T-cell (primary cell): ENCODE measurements at regions not wholly inside any gene's neighbourhood (a gene's known extent, or its start where the extent isn't known, plus 50 kb on each side); places are given as distances from the start of the nearest gene placed in this dataset.
"Not testable (repeated sequence)": the region's sequence is repeated elsewhere in the genome, so short reads cannot be mapped to it uniquely, and the experiment has no call there.

Source experiments
- ATAC-seq, 4 experiments: fragments of 200-7000 bp in 3 of 4; fragments of 150-1000 bp in 1 of 4; cut with Tn5 transposase; replicated peaks in 1 of 4; 1 replicate in 3 of 4; 2 replicates in 1 of 4; pipeline ENCODE4 v1.10.0; 2021; ENCODE audit warnings: moderate library complexity in 3 of 4, mild to moderate bottlenecking in 2 of 4, moderate number of reproducible peaks in 1 of 4
- CTCF ChIA-PET, 2 donors: fragments of 300-600 bp; sonication (Branson Sonifier 250); formaldehyde crosslinking; loops; one replicate each; lab custom pipeline; 2022; ENCODE audit warnings: antibody characterized with exemption in 2 of 2; lab: Charles Lee
- POLR2A ChIA-PET, 2 donors: fragments of 300-600 bp; sonication (Branson Sonifier 250); formaldehyde crosslinking; loops; one replicate each; lab custom pipeline; 2022; ENCODE audit warnings: antibody characterized with exemption in 2 of 2; lab: Charles Lee
- DNase-seq, 35 experiments: peaks; one replicate each; pipeline versions ENCODE4 v3.0.0 to v3.0.0-alpha.2; 2013 to 2023
- H3K27ac ChIP-seq: one replicate; pipeline ENCODE4 v1.5.1; 2013; ENCODE audit warnings: low read length
- H3K27me3 ChIP-seq, 2 experiments: replicated peaks in 1 of 2; 1 replicate in 1 of 2; 2 replicates in 1 of 2; pipeline versions ENCODE4 v1.6.1 to v1.7.0; 2013; ENCODE audit warnings: low read length in 1 of 2, mixed read lengths in 1 of 2; ENCODE audit not compliant: control insufficient read depth in 2 of 2, insufficient read depth in 2 of 2; ENCODE audit errors: extremely low read depth in 1 of 2
- H3K36me3 ChIP-seq, 2 donors: 1 replicate in 1 of 2; 2 replicates in 1 of 2; pipeline versions ENCODE4 v1.6.1 to v1.7.0; 2013; ENCODE audit warnings: low read length in 1 of 2; ENCODE audit not compliant: control insufficient read depth in 2 of 2, insufficient read depth in 1 of 2; ENCODE audit errors: extremely low read depth in 1 of 2
- H3K4me1 ChIP-seq, 2 experiments: 1 replicate in 1 of 2; 2 replicates in 1 of 2; pipeline versions ENCODE4 v1.6.1 to v1.7.0; 2013; ENCODE audit warnings: low read length in 2 of 2, mixed read lengths in 1 of 2; ENCODE audit not compliant: insufficient read depth in 2 of 2, control insufficient read depth in 1 of 2; ENCODE audit errors: extremely low read depth in 1 of 2
- H3K4me3 ChIP-seq, 2 donors: 1 replicate in 1 of 2; 2 replicates in 1 of 2; pipeline versions ENCODE4 v1.5.1 to v1.7.0; 2013; ENCODE audit warnings: mild to moderate bottlenecking in 2 of 2, low read length in 1 of 2, moderate library complexity in 1 of 2; ENCODE audit not compliant: control insufficient read depth in 1 of 2; ENCODE audit errors: extremely low read depth in 1 of 2
- H3K9me3 ChIP-seq: 2 replicates; pipeline ENCODE4 v1.7.0; 2013
- H3K27ac Mint-ChIP-seq, 2 donors: one replicate each; pipeline ENCODE4 v1.8.0; 2020 to 2021; ENCODE audit warnings: mild to moderate bottlenecking in 2 of 2, mixed read lengths in 2 of 2
- H3K27me3 Mint-ChIP-seq, 2 donors: one replicate each; pipeline ENCODE4 v1.8.0; 2021 to 2022; ENCODE audit warnings: mixed read lengths in 2 of 2
- H3K36me3 Mint-ChIP-seq: one replicate; pipeline ENCODE4 v1.8.0; 2021; ENCODE audit warnings: mixed read lengths
- H3K4me1 Mint-ChIP-seq, 3 donors: one replicate each; pipeline ENCODE4 v1.8.0; 2020 to 2022; ENCODE audit warnings: mixed read lengths in 3 of 3, mild to moderate bottlenecking in 1 of 3
- H3K4me3 Mint-ChIP-seq, 3 donors: one replicate each; pipeline ENCODE4 v1.8.0; 2020 to 2022; ENCODE audit warnings: mild to moderate bottlenecking in 3 of 3, mixed read lengths in 3 of 3, moderate library complexity in 3 of 3
- H3K9me3 Mint-ChIP-seq, 3 donors: one replicate each; pipeline ENCODE4 v1.8.0; 2020 to 2022; ENCODE audit warnings: mixed read lengths in 3 of 3
- WGBS: methylation state at CpG from one replicate; pipeline ENCODE4 v1.1.5; 2013; ENCODE audit warnings: missing lambda C conversion rate; ENCODE audit not compliant: insufficient coverage; 5-methylcytosine and 5-hydroxymethylcytosine counted together

DNA sequence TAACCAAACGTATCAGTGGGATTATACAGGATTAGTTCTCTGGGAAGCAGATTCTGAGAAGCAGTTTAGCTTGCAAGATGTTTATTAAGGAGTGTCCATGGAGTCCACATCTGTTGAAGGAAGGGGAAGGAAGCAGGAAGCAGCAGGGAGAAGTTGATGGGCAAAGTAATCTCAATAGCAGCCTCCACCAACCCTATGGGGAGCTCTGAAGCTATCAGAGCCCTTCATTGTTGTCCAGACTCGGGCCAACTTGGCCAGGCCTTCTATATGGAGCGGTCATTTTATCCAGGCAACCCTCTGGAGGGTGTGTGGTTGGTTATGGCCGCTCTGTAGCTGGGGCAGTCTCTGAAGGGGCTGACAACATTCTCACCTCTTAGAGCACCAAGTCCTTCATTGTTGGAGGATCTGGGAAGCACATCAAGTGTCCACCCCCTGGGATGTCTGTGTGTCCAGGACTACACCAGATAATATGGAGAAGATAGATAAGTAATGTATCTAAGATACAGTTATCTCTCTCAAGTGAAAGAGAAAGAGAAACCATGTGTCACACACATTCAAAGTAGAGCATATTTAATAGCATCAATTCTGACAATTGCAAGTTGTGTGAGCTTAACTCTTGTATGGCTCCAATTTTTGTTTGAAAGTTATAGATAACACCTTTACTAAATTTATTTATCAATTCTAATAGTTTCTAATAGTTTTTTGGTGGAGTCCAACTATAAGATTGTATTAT lies 101.7 kb upstream of the TRIM77 start:
- WGBS, result no CpG with 5 or more reads among the region's 4 CpGs
- H3K4me3 Mint-ChIP-seq, result no peak overlapping the region
- ChIA-PET CTCF (no interaction called here), POLR2A (no interaction called here)
- Histone ChIP-seq H3K4me1 (no peaks in the 10 kb centered on the region), H3K27me3 (no peaks in the 10 kb centered on the region), H3K9me3 (no peaks in the 10 kb centered on the region), H3K4me3 (no peak overlapping the region), H3K36me3 (no peaks in the 10 kb centered on the region), H3K27ac (no peak overlapping the region)
- ATAC-seq (no peak), DNase-seq (no peak)
- H3K36me3 Mint-ChIP-seq, result no peaks in the 10 kb centered on the region
- H3K9me3 Mint-ChIP-seq, result peaks cover 0 to 4% (median 0%) of the 10 kb centered on the region in 3 donors
- H3K27me3 Mint-ChIP-seq, result no peaks in the 10 kb centered on the region
- no peak overlapping the region for H3K27ac Mint-ChIP-seq
- H3K4me1 Mint-ChIP-seq, result peaks cover 2 to 7% (median 2%) of the 10 kb centered on the region in 3 donors

DNA sequence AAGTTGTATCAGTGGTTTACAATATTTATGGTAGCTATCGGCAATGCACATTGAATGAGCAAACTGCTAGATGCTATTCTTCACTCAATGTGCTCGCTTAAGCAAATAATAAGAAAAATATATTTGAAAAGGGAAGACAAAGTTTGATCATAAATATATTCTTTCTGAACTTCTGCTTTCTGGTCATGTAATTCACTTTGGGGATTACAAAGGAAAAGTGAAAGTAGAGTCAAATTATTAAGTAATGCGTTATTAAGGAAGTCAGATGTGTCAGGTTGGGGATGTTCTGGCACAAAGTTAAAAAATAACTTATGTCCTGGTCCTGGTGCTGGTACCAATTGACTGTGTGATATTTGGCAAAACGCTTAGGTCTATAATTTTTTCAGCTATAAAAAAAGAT lies 98.0 kb upstream of the TRIM77 start:
- H3K4me3 Mint-ChIP-seq, result no peak overlapping the region
- no peak for ATAC-seq

DNA sequence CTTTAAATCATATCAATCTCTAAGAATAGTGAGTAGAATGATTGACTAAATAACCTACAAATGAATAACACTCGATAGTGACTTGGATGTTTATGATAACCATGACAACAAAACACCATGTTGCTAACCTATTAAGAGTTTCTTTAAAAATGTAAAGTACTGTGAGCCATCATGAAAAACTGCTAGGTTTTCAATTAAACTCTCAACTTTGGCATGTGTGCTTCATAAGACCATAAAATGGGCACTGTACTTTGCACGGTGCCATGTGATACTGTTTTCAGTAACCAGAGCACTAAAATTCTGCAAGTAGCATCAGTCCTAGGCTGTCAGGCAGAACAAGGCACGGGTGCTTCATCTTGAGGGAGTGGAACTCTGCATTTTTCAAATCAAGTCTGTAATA lies 96.2 kb upstream of the TRIM77 start:
- 100% methylated on average over 1 of the region's 3 CpGs for WGBS
- Histone ChIP-seq H3K36me3 (no peaks in the 10 kb centered on the region), H3K27me3 (no peaks in the 10 kb centered on the region), H3K4me3 (no peak overlapping the region), H3K9me3 (no peaks in the 10 kb centered on the region), H3K4me1 (no peaks in the 10 kb centered on the region), H3K27ac (no peak overlapping the region)
- Mint-ChIP-seq H3K9me3 (peaks cover 0 to 4% (median 0%) of the 10 kb centered on the region in 3 donors), H3K27ac (no peak overlapping the region), H3K36me3 (no peaks in the 10 kb centered on the region), H3K4me1 (peaks cover 2 to 7% (median 2%) of the 10 kb centered on the region in 3 donors), H3K27me3 (no peaks in the 10 kb centered on the region), H3K4me3 (no peak overlapping the region)
- CTCF ChIA-PET, result no interaction called here
- DNase-seq (no peak), ATAC-seq (no peak)
- POLR2A ChIA-PET, result no interaction called here

More for the DNA sequence above, 98.0 kb upstream of the TRIM77 start:
- H3K27ac Mint-ChIP-seq, result no peak overlapping the region
- no peaks in the 10 kb centered on the region for H3K4me1 ChIP-seq
- no peaks in the 10 kb centered on the region for H3K27me3 Mint-ChIP-seq
- H3K9me3 Mint-ChIP-seq, result peaks cover 0 to 4% (median 0%) of the 10 kb centered on the region in 3 donors
- no peak for DNase-seq
- no peak overlapping the region for H3K27ac ChIP-seq
- WGBS, result 0% methylated on average over 1 of the region's 4 CpGs
- ChIA-PET POLR2A (no interaction called here), CTCF (no interaction called here)
- no peaks in the 10 kb centered on the region for H3K27me3 ChIP-seq
- no peaks in the 10 kb centered on the region for H3K36me3 Mint-ChIP-seq
- H3K9me3 ChIP-seq, result no peaks in the 10 kb centered on the region
- no peaks in the 10 kb centered on the region for H3K36me3 ChIP-seq
- no peak overlapping the region for H3K4me3 ChIP-seq
- peaks cover 2 to 7% (median 2%) of the 10 kb centered on the region in 3 donors for H3K4me1 Mint-ChIP-seq

DNA sequence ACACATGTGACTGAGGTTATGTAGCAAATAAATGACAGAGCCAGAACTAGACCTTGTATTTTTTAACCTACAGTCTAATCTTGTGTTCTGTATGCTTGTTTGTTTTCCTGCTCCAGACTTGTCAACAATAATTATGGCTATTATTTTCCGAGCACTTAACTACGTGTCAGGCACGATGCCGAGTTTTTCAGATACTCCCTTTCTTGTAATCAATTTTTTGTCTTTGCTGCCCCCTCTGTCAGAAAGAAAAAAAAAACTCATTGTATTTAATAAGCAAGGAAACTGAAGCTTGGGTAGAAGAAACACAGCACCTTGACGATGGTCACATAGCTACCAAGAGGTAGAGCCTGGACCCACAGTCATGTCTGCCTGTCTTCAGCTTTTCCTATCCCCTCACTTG lies 95.7 kb upstream of the TRIM77 start:
- H3K4me1 Mint-ChIP-seq, H3K9me3 ChIP-seq, H3K27ac Mint-ChIP-seq, DNase-seq, H3K4me3 ChIP-seq, H3K36me3 ChIP-seq, H3K36me3 Mint-ChIP-seq, POLR2A ChIA-PET, CTCF ChIA-PET, H3K27me3 Mint-ChIP-seq, H3K9me3 Mint-ChIP-seq, H3K4me3 Mint-ChIP-seq, H3K4me1 ChIP-seq, H3K27me3 ChIP-seq, ATAC-seq, H3K27ac ChIP-seq: not testable (repeated sequence)
- WGBS, result 60% methylated on average over 1 of the region's 5 CpGs

DNA sequence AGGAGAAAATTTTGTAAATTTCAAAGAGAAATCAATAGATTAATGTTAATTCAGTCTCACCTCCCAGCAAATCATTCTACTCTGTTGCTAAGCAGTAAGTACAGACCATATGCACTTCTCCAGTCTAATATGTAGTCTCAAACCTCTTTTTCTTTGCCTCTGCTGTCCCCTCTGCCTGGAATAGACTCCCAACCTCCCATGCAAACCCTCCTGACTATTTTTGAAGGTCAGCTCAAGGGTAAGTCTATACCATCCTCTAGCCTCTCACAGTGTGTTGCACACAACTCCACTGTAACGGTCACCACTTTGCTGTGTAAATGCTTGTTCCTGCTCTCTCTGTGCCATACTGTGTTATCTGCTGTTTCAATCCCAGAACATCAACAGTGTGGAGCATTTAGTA lies 94.5 kb upstream of the TRIM77 start:
- whole genome bisulfite sequencing, result no CpG with 5 or more reads among the region's 1 CpG
- H3K9me3 ChIP-seq, H3K27me3 Mint-ChIP-seq, H3K36me3 ChIP-seq, CTCF ChIA-PET, POLR2A ChIA-PET, H3K27ac ChIP-seq, H3K36me3 Mint-ChIP-seq, H3K4me3 Mint-ChIP-seq, H3K4me1 ChIP-seq, H3K4me3 ChIP-seq, H3K9me3 Mint-ChIP-seq, H3K4me1 Mint-ChIP-seq, ATAC-seq, H3K27me3 ChIP-seq, H3K27ac Mint-ChIP-seq, DNase-seq: not testable (repeated sequence)

DNA sequence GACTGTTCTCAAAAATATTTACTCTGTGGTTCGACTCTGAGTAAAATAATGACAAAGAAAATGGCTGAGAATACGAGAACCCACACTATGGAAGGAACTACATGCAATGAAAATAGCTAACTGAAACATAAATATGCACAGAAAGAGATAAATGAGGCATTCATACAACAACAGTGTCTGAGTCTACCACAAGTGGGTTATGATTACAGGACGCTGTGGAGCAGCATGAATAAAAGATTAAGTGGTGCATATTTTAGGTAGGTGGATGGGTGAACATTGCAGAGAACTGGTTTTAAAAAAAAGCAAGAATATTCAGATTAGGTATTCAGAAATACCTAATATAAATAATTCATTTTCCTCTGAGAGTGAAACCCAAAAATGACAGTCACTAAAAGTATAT lies 93.9 kb upstream of the TRIM77 start:
- not testable (repeated sequence) for H3K9me3 Mint-ChIP-seq
- WGBS, result no CpG with 5 or more reads among the region's 3 CpGs

More for the DNA sequence above, 93.9 kb upstream of the TRIM77 start:
- POLR2A ChIA-PET, H3K4me3 ChIP-seq, H3K27me3 Mint-ChIP-seq, DNase-seq, ATAC-seq, H3K27me3 ChIP-seq, H3K4me3 Mint-ChIP-seq, H3K36me3 ChIP-seq, H3K27ac ChIP-seq, H3K4me1 ChIP-seq, CTCF ChIA-PET, H3K4me1 Mint-ChIP-seq, H3K9me3 ChIP-seq, H3K36me3 Mint-ChIP-seq, H3K27ac Mint-ChIP-seq: not testable (repeated sequence)
